ENCODE measurements at regions not wholly inside any gene's neighbourhood (a gene's known extent, or its start where the extent isn't known, plus 50 kb on each side); places are given as distances from the start of the nearest gene placed in this dataset.

DNA sequence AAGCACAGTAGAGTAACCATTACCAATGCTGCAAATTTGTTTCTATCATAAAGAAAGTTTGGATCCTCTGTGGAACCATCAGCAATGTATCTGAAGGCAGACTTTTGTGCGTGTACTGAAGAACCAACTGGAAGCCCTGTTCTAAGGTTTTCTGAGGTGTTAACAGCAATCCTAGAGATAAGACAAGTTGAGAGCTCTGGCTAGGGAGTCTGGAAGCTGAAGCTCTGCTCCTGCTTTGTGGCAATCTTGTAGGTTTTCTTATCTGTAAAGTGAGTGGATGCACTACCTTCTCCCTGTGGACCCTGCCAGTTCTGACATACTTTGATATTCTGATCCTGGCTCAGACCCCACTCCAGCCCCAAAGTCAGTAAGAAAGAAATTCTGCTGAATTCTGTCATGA is 171.2 kb upstream of the SLC14A2 start:
- no peak for TF ChIP-seq EZH2 (IDR thresholded peaks at IDR 0.05)
- no peak for TF ChIP-seq POLR2AphosphoS5 (IDR thresholded peaks at IDR 0.05; ENCODE audit: borderline replicate concordance, low read depth, low read length)
- TF ChIP-seq FOXP2 (optimal IDR thresholded peaks at IDR 0.05; ENCODE audit: control extremely low read depth, extremely low read length, insufficient read depth) = no peak
